Activated CD8-positive, alpha-beta memory T cell treated with anti-CD3 and anti-CD28 coated beads, Interleukin-2, amount 50 U/mL, for 48 hours (primary cell): ENCODE measurements at regions not wholly inside any gene's neighbourhood (a gene's known extent, or its start where the extent isn't known, plus 50 kb on each side); places are given as distances from the start of the nearest gene placed in this dataset.
A peak's percentile ranks its signal among the peaks of the same experiment; 100 is the strongest.

Source experiments
- DNase-seq: peaks from one replicate; pipeline ENCODE4 v3.0.0-alpha.2; 2020

DNA sequence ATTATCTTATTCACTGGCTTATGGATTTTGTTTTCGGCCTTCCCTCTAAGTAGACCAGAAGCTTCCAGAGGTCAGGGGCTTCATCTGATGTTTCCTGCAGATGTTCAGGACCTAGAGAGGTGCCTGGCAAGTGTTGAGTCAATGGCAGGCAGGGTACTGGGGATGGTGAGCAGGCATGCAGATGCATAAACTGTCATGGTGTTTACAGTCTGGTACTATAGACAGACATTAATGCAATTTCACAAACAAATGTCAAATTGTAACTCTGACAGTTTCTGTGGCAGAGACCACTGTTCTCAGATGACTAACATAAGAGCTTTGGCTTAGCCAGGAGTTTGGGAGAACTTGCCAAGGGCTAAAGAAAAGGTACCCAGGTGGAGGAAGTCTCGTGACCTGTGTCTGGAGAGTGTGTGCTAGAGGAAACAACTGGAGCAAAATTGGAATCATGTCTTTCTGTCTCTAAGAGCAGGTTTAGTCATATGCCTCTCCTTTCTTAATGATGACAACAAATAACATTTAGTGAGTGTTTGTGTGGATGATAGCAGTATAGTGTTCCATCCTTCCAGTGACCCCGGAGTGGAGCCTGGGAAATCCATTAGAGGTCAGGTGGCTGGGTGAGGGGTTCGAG is 53.7 kb upstream of the TRAK1 start:
- DNase-seq: peak; percentile 35

DNA sequence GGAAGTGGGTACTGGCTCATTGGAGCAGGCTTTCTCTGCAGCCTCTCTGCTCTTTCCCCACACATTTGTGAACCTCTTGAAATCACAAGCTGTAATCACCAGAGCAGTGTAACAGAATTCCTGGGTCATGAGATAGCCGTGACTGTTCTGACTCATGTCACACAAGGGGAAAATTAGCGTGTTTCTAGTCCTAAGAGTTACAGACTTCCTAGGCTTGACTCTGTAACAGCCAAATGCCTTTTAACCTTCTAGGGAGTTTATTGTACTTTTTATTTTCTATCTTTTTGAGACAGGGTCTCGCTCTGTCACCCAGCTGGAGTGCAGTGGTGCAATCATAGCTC is 54.7 kb upstream of the TRAK1 start:
- DNase-seq: peak; percentile 4

DNA sequence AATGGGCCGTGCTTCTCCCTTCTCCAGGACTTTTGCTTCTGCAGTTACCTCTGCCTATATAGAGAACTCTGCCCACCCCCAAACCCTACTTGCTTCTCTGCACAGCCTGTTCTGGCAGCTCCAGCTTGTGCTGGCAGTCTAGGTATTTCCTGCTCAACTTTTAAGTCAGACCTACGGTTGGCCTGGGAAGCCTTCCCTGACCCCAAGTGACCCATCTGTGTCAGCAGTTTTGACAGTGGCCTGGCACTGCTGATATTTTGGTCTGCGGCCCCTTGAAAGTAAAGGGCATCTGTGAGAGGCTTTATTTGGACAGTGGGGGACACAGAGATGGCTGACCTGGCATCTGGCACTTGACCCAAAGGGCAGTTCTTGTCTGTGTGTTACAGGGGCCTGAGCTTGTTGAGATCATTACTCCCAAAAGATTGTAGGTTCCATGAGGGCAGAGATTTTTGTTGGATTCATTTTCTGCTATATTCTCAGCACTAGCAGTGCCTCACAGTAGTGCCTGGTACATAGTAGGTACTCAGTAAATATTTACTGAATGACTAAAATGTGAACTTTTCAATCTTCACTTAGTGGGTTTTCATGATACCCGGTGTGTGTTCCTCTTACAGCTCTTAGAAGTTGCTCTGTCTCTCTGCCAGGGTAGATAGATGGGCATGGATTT is 55.2 kb upstream of the TRAK1 start:
- peak; percentile 43 for DNase-seq

DNA sequence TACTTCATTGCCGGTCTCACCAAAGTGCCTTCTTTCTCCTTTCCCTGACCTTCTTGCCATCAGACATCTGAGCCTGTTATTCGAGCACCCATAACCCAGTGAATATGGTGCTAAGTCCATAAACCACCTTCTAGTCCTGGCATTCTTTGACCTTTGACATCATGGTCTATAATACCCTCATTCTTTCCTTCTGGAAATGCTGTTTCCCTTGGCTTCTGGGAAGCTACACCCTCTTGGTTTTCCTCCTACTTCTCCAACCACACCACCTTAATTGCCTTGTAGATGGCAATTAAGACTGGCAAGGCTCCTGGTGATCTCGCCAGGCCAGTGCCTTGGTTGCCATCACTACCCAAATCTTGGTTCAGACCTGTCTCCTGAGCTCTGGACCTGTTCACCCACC is 56.1 kb upstream of the TRAK1 start:
- DNase-seq: no peak

DNA sequence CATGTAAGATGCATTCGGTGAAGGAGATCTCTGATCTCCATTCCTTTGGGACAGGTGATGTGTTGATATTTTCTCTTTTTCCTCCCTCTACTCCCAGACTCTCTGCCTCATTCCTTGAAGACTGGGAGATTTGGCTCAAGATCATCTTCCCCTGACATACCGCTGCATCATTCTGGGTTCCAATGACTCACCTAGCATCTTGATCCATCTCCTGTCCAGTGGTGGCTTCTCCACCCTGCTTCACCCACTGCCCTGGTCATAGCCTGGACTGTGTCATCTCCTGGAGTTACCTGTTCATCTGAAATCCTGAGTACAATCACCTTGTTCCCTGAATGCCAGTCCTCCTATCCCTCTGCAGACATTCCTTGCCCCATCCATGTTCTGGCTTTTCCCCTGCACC is 57.4 kb upstream of the TRAK1 start:
- peak; percentile 13 for DNase-seq

DNA sequence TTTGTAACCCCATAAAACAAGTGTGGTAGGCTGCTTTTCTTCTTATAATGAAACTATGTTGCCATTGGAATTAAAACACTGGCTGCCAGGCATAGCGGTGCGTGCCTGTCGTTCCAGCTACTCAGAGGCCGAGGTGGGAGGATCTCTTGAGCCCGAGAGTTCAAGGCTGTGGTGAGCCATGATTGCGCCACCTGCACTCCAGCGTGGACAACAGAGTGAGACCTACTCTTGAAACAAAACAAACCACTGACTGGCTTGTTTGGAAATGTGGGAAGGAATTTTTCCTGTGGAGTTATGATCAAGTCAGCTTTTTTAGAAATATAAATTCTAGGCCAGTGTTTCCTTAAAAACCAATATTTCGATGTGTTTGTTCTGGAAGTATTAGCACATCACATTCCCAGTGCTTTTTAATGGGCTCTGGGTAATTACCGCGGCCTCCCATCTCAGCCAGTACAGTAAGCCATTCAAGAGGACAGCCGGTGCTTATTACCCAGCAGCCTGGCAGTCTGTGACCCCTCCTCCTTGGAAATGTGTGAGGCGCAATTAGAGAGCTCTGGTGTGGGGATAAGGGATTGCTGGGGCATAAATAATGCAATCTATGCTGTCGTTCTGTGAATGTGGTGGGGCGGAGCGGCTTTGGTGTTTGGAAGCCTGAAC is 58.3 kb upstream of the TRAK1 start:
- peak; percentile 26 for DNase-seq

DNA sequence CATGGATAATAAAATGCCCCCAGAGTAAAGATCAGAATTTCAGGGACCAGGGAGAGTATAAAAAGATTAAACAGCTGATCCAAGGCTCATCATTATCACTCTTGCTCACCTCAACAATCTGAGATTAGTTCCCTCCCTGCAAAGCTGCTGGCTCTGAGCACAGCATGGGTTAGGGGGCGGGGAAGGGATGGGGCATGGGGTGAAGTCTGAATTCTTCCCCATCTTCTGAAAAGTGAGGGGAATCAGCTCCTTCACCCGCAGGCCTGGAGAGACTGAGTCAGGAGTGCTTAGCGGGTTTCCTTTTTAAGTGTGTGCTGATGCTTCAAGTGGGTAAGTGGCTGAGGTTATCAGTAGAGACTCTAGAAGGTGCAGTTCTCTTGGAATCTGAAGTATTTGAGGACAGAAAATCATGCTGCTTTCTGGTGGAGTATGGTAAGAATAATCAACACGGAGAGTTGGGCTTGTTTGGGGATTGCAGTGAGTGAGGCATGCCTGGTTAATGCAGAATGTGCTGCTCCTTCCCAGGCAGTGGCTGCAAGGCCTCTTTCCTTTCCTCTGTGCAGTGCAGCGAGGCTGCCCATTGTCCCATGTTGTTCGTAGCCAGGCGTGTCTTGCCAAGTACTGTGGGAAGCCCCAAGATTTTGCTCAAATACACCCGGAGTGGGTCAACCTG is 59.2 kb upstream of the TRAK1 start:
- DNase-seq: peak; percentile 29

DNA sequence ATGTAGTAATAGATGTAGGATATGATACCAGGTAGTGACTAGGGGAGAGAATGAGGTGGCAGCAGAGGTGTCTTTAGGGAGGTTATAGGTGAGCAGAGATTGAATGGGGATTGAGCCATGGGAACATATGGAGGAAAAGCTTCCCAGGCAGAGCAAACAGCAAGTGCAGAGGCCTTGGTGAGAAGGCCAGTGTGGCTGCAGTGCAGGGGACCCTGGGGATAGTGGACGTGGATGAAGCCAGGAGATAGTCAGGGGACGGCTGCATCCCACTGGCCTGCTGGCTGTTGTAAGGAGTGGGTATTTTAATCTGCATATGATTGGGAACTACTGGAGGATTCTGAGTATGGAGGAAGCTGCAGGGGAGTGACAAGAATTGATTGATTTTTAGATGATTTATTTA is 62.7 kb upstream of the TRAK1 start:
- DNase-seq: no peak

DNA sequence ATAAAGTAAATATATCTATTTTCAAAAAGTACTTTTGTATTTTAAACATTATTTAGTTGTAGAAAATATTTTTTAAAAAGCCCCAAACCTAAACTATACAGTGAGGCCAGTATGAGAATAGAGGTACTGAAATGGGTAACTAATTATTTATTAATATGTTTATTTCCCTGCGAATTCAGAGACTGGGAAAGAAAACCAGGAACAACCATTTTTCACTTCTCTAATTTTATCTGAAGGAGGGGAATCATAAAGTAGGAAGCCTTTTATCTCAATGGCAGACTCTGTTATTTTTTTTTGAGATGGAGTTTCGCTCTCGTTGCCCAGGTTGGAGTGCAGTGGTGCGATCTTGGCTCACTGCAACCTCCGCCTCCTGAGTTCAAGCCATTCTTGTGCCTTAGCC is 63.6 kb upstream of the TRAK1 start:
- no peak for DNase-seq

DNA sequence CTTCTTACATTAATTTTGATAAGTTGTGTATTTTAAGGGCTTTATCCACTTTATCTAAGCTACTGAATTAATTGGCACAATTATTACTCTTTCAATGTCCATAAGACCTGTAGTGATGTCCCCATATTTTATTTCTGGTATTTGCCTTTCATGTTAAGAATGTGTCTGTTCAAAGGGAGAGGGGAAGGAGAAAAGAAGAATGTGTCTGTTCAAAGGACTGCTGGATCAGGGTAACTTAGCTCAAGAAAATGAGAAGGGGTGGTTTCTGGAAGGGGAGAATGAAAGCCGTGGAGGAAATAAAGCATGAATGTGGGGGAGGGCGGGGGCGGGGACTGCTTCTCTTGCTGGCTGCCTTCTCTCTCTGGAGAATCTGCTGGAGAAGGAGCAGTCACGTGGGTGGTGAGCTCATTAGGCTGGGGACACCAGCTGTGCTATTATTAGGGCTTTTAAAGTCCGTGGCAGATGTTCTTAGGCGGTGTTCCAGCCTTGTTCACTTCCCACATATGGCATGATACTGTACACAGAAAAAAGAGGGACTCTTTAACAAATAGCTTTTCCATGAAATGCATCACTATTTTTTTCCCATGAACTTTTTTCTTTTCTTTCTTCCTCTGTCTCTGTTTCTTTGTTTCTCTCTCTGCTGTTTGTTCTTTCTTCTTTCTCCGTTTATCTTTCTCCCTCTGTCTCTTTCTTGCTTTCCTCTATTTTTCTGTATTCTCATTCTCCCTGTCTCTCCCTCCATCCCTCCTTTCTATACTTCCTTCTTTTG is 63.7 kb upstream of the ULK4 start:
- DNase-seq: no peak

DNA sequence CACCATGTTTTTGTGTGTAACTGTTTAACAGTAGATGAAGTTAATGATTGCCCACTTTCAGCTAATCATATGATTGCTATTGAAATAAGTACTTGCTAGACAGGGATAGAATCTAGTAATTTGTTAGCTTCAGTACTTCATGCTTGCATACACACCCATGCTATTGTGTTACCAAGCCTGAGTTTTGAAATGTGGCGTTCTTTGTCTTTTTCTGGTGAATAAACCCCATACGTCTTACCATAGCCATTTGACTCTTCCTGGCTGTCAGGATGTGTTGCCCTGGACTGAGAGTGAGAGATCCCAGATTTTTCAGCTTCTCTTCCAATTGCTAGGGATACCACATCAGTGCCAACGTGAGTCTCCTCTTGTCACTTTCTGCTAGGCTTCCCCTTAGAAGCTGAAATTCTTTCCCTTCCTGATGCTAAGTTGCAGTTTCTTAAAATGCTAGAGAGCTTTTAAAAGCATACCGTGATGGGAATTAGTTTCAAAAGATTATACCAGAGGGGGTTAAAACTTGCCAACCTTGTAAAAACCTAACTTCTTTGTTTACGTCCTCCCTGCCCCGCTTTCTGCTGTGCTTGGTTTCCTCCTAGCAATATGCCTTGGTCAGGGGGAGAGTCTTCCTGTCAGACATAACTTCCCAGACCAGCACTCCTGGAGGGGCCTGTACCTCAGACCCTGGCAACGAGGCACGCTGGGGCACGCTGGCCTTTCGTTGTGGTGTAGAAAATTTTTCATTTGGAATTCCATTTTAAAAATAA is 62.9 kb upstream of the ULK4 start:
- peak; percentile 38 for DNase-seq

DNA sequence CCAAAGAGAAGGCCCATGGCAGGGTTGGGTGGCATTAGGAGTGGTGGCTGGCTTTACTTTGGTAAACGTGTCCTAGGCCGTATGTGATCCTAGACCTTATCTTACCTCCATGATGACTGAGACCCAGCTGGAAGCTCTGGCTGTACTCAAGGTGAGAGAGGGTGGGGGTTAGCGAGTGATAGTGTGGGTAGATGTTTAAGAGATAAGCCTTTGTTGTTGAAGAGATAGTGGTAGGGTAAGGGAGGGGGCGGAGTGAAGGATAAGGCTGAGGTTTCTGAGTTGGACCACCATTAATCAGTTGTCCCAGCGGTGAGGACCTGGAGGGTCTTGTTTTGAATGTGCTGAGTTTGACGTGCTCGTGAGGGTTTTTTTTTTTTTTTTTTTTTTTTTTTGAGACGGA is 61.5 kb upstream of the ULK4 start:
- DNase-seq: peak; percentile 61

DNA sequence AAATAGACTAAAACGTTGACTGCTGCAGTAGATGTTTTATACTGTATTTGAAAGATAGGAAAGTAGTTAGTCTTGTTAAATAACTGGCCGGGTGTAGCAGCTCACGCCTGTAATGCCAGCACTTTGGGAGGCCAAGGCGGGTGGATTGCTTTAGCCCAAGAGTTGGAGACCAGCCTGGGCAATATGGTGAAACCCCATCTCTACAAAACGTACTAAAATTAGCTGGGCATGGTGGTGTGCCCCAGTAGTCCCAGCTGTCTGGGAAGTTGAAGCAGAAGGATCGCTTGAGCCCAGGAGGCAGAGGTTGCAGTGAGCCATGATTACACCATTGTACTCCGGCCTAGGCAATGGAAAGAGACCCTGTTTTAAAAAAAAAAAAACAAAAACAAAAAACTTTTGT is 60.5 kb upstream of the ULK4 start:
- no peak for DNase-seq

DNA sequence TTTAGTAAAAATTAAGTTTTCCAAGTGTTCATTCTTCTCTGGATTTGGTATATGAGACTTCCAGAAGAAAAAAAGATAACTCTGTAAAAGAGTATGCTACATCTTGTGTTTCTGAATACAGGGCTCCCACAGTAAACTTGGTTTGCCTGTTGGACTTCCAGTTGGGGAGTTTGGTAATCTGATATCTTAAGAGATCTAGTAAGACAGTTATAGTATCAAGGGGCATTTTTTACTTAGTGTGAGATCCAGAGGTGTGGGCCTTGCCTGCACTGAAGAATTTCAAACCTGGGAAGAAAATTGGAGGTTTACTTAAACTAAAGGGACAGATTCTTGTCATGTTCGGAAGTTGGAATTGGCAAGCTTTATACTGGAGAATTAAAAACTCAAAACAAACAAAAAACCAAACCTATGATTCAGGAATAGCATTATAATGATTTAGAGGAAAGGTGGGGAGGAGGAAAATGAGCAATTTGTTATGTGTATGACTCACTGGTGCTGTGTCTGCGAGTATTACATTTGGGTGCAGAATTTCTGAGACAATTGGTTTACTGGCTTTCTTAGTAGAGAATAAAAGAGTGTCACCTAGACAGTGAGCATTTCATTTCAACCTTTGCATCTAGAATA is 58.9 kb upstream of the ULK4 start:
- no peak for DNase-seq

DNA sequence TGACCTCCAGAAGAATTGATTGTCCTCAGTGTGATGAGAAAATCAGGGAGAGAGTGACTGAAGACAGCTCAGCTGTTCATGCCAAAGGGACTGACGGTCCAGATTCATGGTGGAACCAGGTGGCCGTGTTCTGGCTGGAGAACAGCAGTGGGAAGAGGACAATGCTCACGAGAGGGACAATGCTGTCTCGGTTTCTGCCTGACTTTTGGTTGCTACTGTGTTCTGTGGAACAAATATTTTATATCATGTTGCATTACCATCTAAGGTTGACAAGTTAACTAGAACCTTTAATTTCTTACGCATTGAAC is 58.0 kb upstream of the ULK4 start:
- no peak for DNase-seq

DNA sequence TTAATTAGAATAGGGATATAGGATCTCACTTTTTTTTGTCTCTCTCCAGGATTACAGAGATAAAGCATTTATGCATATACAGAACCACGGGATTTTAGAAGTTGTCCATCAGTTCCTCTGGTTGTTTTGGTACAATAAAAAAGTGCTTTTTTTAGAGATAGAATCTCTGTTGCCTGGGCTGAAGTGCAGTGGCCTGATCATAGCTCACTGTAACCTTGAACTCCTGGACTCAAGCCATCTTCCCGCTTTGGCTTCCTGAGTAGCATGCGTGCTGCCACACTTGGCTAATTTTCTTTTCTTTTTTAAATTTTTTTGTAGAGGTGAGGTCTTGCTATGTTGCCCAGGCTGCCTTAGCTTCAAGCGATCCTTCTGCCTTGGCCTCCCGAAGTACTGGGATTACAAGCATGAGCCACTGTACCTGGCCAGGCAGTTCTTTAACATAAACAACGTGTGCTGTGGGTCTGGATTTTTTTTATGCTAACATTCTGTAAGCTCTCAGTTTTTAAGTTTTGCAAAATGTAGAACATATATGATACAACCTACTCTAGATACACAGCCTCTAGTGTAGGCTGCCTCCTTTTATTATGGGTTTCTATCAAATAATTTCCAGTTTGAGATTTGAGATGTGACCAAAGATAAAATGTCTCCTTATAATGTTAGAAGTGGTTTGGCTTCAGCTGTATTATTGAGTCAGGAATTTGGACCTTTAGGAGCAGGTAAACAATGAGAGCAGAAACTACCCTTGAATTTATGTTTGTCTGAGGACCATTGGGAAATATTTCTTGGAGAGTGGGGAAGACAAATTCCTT is 57.4 kb upstream of the ULK4 start:
- no peak for DNase-seq

DNA sequence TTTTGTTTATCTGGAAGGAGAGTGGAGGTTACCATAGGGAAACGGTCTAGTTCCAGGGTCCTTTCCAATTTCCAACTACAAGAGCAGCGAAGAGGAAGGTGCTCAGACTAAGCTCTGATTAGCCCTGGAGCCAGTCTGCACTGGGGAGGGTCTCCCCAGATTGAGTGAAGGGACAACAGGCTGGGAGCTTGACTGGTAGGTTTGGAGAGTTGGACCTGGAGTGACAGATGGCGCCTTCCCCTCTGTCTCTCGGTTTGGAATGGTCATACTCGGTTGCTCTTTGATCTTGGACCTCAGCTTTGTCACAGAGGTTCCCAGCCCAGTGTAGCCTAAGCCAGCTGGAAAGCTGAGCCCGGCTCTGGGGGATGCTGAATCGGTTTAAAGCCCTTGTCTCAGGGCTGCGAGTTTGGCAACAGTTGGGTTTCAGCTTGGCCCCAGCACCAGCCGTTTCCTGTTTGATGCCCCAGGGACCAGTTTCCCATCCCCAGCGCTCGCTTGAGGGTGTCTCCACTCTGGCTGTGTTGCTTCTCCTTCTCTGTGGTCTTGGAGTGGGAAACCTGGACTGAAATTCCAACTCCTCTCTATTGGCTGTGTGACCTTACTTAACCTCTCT is 53.1 kb upstream of the ULK4 start:
- DNase-seq: peak; percentile 57

DNA sequence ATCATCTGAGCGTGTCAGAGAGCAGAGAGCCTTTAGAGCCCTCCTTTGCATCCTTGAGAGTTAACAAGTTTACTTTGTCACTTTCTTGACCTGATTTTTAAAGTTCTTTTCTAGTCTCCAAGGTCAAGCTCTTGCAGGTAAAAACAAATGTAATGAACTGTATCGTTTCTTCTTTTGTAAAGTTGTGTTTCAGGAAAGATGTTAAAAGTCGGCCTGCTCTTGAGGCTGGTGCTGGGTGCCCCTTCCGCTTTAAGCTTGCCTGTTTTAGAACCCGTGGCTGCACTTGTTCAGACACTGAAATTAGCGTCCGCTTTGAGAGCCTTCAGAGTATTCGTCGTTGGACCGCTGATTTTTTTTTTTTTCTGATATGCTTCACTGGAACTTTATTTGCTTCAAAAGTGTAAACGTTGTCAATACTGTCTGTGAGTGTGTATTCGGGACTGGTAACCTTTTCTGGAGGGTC is 52.6 kb upstream of the ULK4 start:
- no peak for DNase-seq

DNA sequence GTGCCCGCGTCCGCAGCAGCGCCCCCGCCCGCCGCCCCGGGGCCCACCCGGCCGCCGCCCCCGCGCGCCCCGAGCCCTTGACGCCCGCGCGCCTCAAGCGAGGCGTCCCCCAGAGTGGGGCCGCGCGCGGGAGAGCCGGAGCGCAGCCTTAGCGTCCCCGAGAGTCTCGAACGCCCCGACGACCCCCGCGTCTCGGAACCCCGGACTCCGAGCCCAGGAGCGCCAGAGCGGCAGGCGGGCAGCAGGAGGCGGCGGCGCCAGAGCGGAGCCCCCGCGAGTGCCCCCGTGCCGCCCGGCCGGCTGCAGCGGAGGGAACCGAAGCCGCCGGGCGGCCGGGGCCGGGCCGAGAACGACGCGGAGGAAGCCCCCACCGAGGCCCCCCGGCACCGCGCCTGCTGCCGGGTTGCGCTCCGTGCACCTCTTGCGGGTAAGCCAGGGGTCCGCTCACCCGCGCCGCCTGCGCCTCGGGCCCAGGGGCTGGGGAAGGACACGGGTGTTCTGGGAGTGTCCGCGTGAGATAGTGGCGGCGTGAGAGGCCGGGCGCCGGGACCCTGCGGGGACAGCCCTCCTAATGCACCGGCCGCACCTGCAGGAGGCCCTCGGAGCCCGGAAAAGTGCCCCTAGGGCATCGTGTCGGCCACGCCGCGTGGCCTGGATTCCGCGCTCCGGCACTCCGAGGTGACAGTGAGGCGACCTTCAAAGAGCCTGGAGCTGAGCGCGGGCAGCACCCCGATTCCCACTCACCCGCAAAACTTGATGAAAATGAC is 52.0 kb upstream of the ULK4 start:
- peak; percentile 73 for DNase-seq
